SKM-1 treated with dmso at 0.1 percent for 144 hours (cell line): ENCODE measurements at regions not wholly inside any gene's neighbourhood (a gene's known extent, or its start where the extent isn't known, plus 50 kb on each side); places are given as distances from the start of the nearest gene placed in this dataset.

Experiments
- DNase-seq: peaks from one replicate; lab custom pipeline; 2025; ENCODE audit not compliant: unreplicated experiment; lab: John Stamatoyannopoulos, UW

GRCh38 chr6:140572129-140572528 lies 1197.7 kb upstream of the CITED2 start:
- DNase-seq, result no peak

- DNase-seq, result no peak
Measured at GRCh38 chr6:140571145-140571544, 1196.7 kb upstream of the CITED2 start.

GRCh38 chr6:140567466-140567865 lies 1193.0 kb upstream of the CITED2 start:
- DNase-seq, result no peak

GRCh38 chr6:140566781-140567277 lies 1192.4 kb upstream of the CITED2 start:
- no peak for DNase-seq

GRCh38 chr6:140563728-140564127 lies 1189.3 kb upstream of the CITED2 start:
- DNase-seq, result no peak

GRCh38 chr6:140561701-140562100 lies 1187.3 kb upstream of the CITED2 start:
- no peak for DNase-seq

- no peak for DNase-seq
Measured at GRCh38 chr6:140560671-140561070, 1186.2 kb upstream of the CITED2 start.

- no peak for DNase-seq
Measured at GRCh38 chr6:140559458-140559857, 1185.0 kb upstream of the CITED2 start.

- DNase-seq, result no peak
Measured at GRCh38 chr6:140554421-140554820, 1180.0 kb upstream of the CITED2 start.

GRCh38 chr6:140548366-140548765 lies 1173.9 kb upstream of the CITED2 start:
- no peak for DNase-seq

GRCh38 chr6:140546640-140547039 lies 1172.2 kb upstream of the CITED2 start:
- no peak for DNase-seq

- no peak for DNase-seq
Measured at GRCh38 chr6:140544431-140544830, 1170.0 kb upstream of the CITED2 start.

- DNase-seq, result no peak
Measured at GRCh38 chr6:140542863-140543262, 1168.4 kb upstream of the CITED2 start.

GRCh38 chr6:140541288-140541687 lies 1166.8 kb upstream of the CITED2 start:
- DNase-seq, result no peak

GRCh38 chr6:140540743-140541142 lies 1166.3 kb upstream of the CITED2 start:
- DNase-seq, result no peak

GRCh38 chr6:140538926-140539325 lies 1164.5 kb upstream of the CITED2 start:
- DNase-seq, result no peak

- DNase-seq, result no peak
Measured at GRCh38 chr6:140537834-140538705, 1163.6 kb upstream of the CITED2 start.

GRCh38 chr6:140537211-140537610 lies 1162.8 kb upstream of the CITED2 start:
- no peak for DNase-seq

- DNase-seq, result no peak
Measured at GRCh38 chr6:140535511-140535910, 1161.1 kb upstream of the CITED2 start.

GRCh38 chr6:140533526-140533925 lies 1159.1 kb upstream of the CITED2 start:
- DNase-seq, result no peak

- no peak for DNase-seq
Measured at GRCh38 chr6:140504776-140505175, 1130.3 kb upstream of the CITED2 start.

GRCh38 chr6:140500849-140501248 lies 1126.4 kb upstream of the CITED2 start:
- DNase-seq, result no peak

GRCh38 chr6:140499607-140500006 lies 1125.2 kb upstream of the CITED2 start:
- no peak for DNase-seq
